Sigmoid colon (tissue), 6 donors: ENCODE measurements at regions not wholly inside any gene's neighbourhood (a gene's known extent, or its start where the extent isn't known, plus 50 kb on each side); places are given as distances from the start of the nearest gene placed in this dataset.

ENCODE experiments used
- DNase-seq: peaks from one replicate; pipeline ENCODE4 v3.0.0-alpha.2; 2019
- H3K27ac ChIP-seq, 4 donors: fragments of 200-600 bp; sonication (generic); one replicate each; pipeline ENCODE4 v1.5.1; 2016 to 2019; ENCODE audit warnings: mild to moderate bottlenecking in 1 of 4
- H3K27me3 ChIP-seq, 3 donors: fragments of 200-600 bp; sonication (generic); one replicate each; pipeline ENCODE4 v1.5.1; 2019; ENCODE audit warnings: mild to moderate bottlenecking in 1 of 3
- H3K36me3 ChIP-seq, 4 donors: fragments of 200-600 bp; sonication (generic); one replicate each; pipeline ENCODE4 v1.5.1; 2016 to 2019
- H3K4me1 ChIP-seq, 4 donors: fragments of 200-600 bp; sonication (generic); one replicate each; pipeline ENCODE4 v1.5.1; 2017 to 2019
- H3K4me3 ChIP-seq, 4 donors: fragments of 200-600 bp; sonication (generic); one replicate each; pipeline ENCODE4 v1.5.1; 2017 to 2019; ENCODE audit warnings: mild to moderate bottlenecking in 2 of 4, moderate library complexity in 1 of 4
- H3K9me3 ChIP-seq, 4 donors: fragments of 200-600 bp in 3 of 4; sonication (generic) in 3 of 4; one replicate each; pipeline versions ENCODE4 v1.5.1 to v1.6.1; 2013 to 2019
- EP300 ChIP-seq, 4 donors: sonication (generic); formaldehyde crosslinking; IDR thresholded peaks; one replicate each; pipeline ENCODE4 v1.6.1; 2017; ENCODE audit warnings: antibody characterized with exemption in 4 of 4
- POLR2A ChIP-seq, 2 donors: fragments of 450-650 bp; IDR thresholded peaks; one replicate each; pipeline ENCODE4 v1.6.1; 2016; ENCODE audit warnings: antibody characterized with exemption in 2 of 2, mild to moderate bottlenecking in 2 of 2, moderate library complexity in 2 of 2
- POLR2AphosphoS5 ChIP-seq, 4 donors: sonication (generic); formaldehyde crosslinking; IDR thresholded peaks; one replicate each; pipeline ENCODE4 v1.6.1; 2017; ENCODE audit warnings: antibody characterized with exemption in 4 of 4
- WGBS, 2 donors: extraction: QIAGEN DNeasy Blood & Tissue Kit; methylation state at CpG; one replicate each; pipeline ENCODE4 v1.1.7; 2013; 5-methylcytosine and 5-hydroxymethylcytosine counted together
- intact Hi-C: fragments of 100-400 bp; cut with DNase I; formaldehyde crosslinking; loops from one replicate; pipeline ENCODE4 v1.15.1; 2023
- TF ChIP-seq, protein P1 (sequence below), 4 experiments: fragments of 450-650 bp in 3 of 4; fragments of 200-600 bp in 1 of 4; IDR thresholded peaks; one replicate each; pipeline ENCODE4 v1.5.1; 2016 to 2019; ENCODE audit warnings: antibody characterized with exemption in 4 of 4, mild to moderate bottlenecking in 3 of 4, moderate library complexity in 2 of 4
- donor health status: healthy with polysubstance abuse.
- donor health status: healthy.

DNA sequence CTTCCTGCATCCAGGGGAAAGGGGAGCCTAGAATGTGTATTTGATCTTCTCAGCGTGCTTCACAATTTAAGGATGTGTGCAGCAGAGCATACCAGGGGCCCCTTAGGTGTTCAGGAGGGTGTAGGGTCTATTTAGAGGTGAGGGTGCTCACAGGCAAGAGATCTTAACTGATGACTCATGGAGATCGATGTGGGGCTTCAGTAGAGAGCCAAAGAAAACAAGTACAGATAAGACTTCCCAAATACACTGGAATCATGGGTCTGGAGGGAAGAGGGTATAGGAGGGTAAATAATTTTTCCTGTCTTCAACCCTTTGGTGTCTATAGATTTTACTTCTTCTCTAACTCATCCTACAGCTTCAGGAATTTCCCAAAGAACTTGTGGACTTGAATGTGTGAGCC is 170.2 kb upstream of the LRRC3B start:
- TF ChIP-seq, protein P1, sequence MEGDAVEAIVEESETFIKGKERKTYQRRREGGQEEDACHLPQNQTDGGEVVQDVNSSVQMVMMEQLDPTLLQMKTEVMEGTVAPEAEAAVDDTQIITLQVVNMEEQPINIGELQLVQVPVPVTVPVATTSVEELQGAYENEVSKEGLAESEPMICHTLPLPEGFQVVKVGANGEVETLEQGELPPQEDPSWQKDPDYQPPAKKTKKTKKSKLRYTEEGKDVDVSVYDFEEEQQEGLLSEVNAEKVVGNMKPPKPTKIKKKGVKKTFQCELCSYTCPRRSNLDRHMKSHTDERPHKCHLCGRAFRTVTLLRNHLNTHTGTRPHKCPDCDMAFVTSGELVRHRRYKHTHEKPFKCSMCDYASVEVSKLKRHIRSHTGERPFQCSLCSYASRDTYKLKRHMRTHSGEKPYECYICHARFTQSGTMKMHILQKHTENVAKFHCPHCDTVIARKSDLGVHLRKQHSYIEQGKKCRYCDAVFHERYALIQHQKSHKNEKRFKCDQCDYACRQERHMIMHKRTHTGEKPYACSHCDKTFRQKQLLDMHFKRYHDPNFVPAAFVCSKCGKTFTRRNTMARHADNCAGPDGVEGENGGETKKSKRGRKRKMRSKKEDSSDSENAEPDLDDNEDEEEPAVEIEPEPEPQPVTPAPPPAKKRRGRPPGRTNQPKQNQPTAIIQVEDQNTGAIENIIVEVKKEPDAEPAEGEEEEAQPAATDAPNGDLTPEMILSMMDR (IDR thresholded peaks at IDR 0.05) = no peak
- TF ChIP-seq POLR2AphosphoS5 (IDR thresholded peaks at IDR 0.05) = no peak
- TF ChIP-seq POLR2A (IDR thresholded peaks at IDR 0.05) = no peak
- no peak overlapping the region for H3K27ac ChIP-seq
- no peak overlapping the region for H3K4me3 ChIP-seq
- no peaks in the 10 kb centered on the region for H3K36me3 ChIP-seq
- no peak for DNase-seq
- H3K9me3 ChIP-seq = no peaks in the 10 kb centered on the region
- no peaks in the 10 kb centered on the region for H3K4me1 ChIP-seq
- no peaks in the 10 kb centered on the region for H3K27me3 ChIP-seq
- WGBS, 2 donors = 46 to 67% methylated on average over 2 of the region's 2 CpGs
- intact Hi-C loops = no loop called here

DNA sequence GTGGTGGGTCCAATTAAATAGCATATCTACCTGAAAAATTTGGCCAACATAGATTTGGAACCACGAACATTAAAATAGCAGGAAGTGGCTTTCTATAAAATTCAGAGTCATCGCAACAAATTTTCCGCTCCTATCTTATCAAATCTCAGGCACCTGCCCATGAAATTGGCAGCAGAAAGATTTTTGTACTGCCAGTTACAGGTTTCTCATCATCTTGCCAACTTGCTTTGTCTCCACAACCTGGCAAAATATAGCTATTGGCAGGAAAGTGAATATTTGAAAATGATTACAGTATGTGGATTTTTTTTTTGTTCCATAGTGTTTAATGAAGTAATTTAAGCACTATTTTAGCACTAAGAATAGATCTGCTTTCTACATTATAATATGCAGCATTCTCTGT is 161.6 kb upstream of the LRRC3B start:
- Histone ChIP-seq H3K4me1 (no peaks in the 10 kb centered on the region), H3K27ac (no peak overlapping the region), H3K4me3 (no peak overlapping the region), H3K27me3 (no peaks in the 10 kb centered on the region), H3K36me3 (no peaks in the 10 kb centered on the region), H3K9me3 (peaks cover 0 to 3% (median 0%) of the 10 kb centered on the region in 4 donors)
- DNase-seq = no peak
- WGBS, 2 donors = 52 to 73% methylated on average over 3 of the region's 3 CpGs
- no peak for TF ChIP-seq POLR2A (IDR thresholded peaks at IDR 0.05)
- TF ChIP-seq, protein P1 (IDR thresholded peaks at IDR 0.05) = no peak
- TF ChIP-seq EP300 (IDR thresholded peaks at IDR 0.05) = no peak
- TF ChIP-seq POLR2AphosphoS5 (IDR thresholded peaks at IDR 0.05) = no peak
- intact Hi-C loops = no loop called here

DNA sequence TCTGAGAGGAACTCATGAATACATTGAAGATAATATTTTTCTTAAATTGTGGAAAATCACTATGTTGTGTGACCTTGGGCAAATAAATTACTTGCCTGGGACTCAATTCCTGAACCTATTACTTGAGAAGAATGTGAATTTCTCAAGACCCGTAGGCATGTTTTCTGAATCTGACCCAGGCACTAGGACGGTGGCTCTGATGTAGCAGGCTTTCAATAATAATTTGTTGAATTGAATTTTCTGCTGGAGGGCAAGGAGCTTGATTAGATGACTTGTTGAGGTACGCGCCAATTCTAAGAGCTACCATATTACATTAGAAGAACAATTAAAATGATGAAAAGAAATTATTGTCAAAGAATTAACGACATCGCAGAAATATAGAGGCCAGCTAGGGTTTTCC is 150.2 kb upstream of the LRRC3B start:
- Histone ChIP-seq H3K27ac (no peak overlapping the region), H3K4me3 (no peak overlapping the region), H3K9me3 (no peaks in the 10 kb centered on the region), H3K4me1 (no peaks in the 10 kb centered on the region), H3K36me3 (no peaks in the 10 kb centered on the region), H3K27me3 (no peaks in the 10 kb centered on the region)
- intact Hi-C loops = no loop called here
- DNase-seq = no peak
- WGBS, 2 donors = 93 to 95% methylated on average over 6 of the region's 6 CpGs
- TF ChIP-seq, protein P1 (IDR thresholded peaks at IDR 0.05) = no peak
- TF ChIP-seq POLR2A (IDR thresholded peaks at IDR 0.05) = no peak
- no peak for TF ChIP-seq EP300 (IDR thresholded peaks at IDR 0.05)
- TF ChIP-seq POLR2AphosphoS5 (IDR thresholded peaks at IDR 0.05) = no peak

DNA sequence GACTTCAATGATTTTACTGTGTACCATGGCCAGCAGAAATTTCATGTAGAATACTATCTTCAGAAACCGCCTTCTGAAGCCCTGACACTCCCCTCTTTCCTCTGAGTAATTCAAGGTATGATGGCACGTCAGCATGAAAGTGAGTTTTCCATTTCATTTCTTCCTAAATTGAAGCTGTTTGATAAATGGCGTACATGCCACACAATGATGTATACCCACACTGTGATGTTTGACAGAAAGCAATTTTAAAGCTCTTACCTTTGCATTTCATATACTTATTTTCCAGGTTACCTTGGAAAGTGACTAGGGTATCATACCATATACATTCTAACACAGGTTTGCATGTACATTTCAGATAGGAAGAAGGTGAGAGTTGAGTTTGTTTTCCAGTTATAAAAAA is 147.9 kb upstream of the LRRC3B start:
- H3K27me3 ChIP-seq = no peaks in the 10 kb centered on the region
- TF ChIP-seq POLR2A (IDR thresholded peaks at IDR 0.05) = no peak
- no peak for TF ChIP-seq POLR2AphosphoS5 (IDR thresholded peaks at IDR 0.05)
- TF ChIP-seq, protein P1 (IDR thresholded peaks at IDR 0.05) = no peak
- TF ChIP-seq EP300 (IDR thresholded peaks at IDR 0.05) = no peak
- H3K27ac ChIP-seq = no peak overlapping the region
- H3K36me3 ChIP-seq = no peaks in the 10 kb centered on the region
- no peak for DNase-seq
- no peaks in the 10 kb centered on the region for H3K4me1 ChIP-seq
- H3K9me3 ChIP-seq = no peaks in the 10 kb centered on the region
- intact Hi-C loops = no loop called here
- 87 to 88% methylated on average over 3 of the region's 3 CpGs for WGBS, 2 donors
- no peak overlapping the region for H3K4me3 ChIP-seq

DNA sequence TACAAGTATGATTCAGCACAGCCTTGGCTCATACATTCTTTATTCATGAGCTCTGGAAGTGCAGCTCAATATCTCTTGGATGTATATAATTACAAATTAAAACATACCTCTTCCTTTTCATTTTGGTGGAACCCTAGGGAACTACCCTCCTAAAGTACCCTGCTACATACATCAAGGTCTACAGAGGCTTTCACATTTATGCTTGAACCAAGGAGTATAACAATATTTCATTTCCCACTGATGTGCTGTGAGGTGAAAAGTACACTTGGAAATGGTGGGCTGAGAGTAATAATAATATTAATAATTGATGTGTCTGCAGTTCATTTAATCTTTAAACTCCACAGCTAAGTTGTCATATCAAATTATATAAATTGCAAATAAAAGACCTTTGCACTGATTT is 142.2 kb upstream of the LRRC3B start:
- Histone ChIP-seq H3K9me3 (no peaks in the 10 kb centered on the region), H3K36me3 (no peaks in the 10 kb centered on the region), H3K27me3 (no peaks in the 10 kb centered on the region), H3K27ac (no peak overlapping the region), H3K4me1 (no peaks in the 10 kb centered on the region), H3K4me3 (no peak overlapping the region)
- TF ChIP-seq, protein P1 (IDR thresholded peaks at IDR 0.05) = no peak
- TF ChIP-seq POLR2A (IDR thresholded peaks at IDR 0.05) = no peak
- no peak for TF ChIP-seq POLR2AphosphoS5 (IDR thresholded peaks at IDR 0.05)
- TF ChIP-seq EP300 (IDR thresholded peaks at IDR 0.05) = no peak
- intact Hi-C loops = no loop called here
- no peak for DNase-seq
